ENCODE measurements at regions not wholly inside any gene's neighbourhood (a gene's known extent, or its start where the extent isn't known, plus 50 kb on each side); places are given as distances from the start of the nearest gene placed in this dataset.

DNA sequence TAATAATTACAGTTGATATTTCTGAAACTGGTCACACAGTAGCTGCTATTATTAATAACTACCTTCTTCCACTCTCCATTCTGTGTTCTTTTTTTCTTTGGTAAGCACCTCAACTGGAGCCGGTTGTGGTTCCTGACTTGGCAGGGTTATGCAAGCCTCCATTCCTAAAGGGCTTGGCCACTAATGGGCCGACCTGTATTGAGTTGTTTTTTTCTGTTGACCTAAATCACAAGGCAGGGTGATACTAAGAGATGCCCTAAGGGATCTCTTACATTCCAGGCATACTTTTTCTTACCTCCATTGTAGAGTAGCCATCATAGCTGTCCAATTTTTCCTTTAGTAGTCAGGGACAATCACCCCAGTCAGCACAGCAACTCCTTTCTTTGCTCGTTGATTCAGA, 1295.8 kb upstream of the ADGRL3 start:
- Histone ChIP-seq H3T11ph (ENCODE audit: low read length) (no peak overlapping the region), H2AFZ (ENCODE audit: low read length) (no peak overlapping the region), H3K27ac (ENCODE audit: insufficient read length, low read depth, low read length) (no peak overlapping the region), H2BK20ac (ENCODE audit: low read depth, low read length, poor library complexity, severe bottlenecking) (no peak overlapping the region), H3K79me1 (ENCODE audit: insufficient read depth, low read depth, low read length, poor library complexity, severe bottlenecking) (no peaks in the 10 kb centered on the region), H3K14ac (ENCODE audit: insufficient read depth, low read length) (no peak overlapping the region), H3K18ac (ENCODE audit: insufficient read length, low read depth, low read length) (no peak overlapping the region), H2BK120ac (ENCODE audit: low read depth, low read length, poor library complexity, severe bottlenecking) (no peak overlapping the region), H3K79me2 (ENCODE audit: insufficient read depth, low read length) (no peaks in the 10 kb centered on the region), H3K9me3 (ENCODE audit: control insufficient read depth, low read depth, low read length) (no peaks in the 10 kb centered on the region), H4K8ac (replicated peaks; ENCODE audit: insufficient read length, low read depth, low read length) (no peak overlapping the region), H3K27me3 (ENCODE audit: insufficient read depth, low read length) (no peaks in the 10 kb centered on the region), H4K20me1 (ENCODE audit: control insufficient read depth, insufficient read depth, insufficient read length) (no peaks in the 10 kb centered on the region), H2BK5ac (ENCODE audit: insufficient read length, low read length) (no peak overlapping the region), H4K5ac (ENCODE audit: insufficient read length, low read depth, low read length) (no peak overlapping the region), H2AK5ac (ENCODE audit: insufficient read length, low read length) (no peak overlapping the region), H2BK12ac (ENCODE audit: insufficient read length, low read depth, low read length) (no peak overlapping the region), H2BK15ac (ENCODE audit: low read depth, low read length) (no peak overlapping the region), H3K4ac (ENCODE audit: low read depth, low read length) (no peak overlapping the region), H3K9ac (ENCODE audit: extremely low read depth, insufficient read length, low read length) (no peak overlapping the region), H3K4me1 (ENCODE audit: insufficient read depth, low read length) (no peaks in the 10 kb centered on the region), H3K4me2 (ENCODE audit: insufficient read depth, insufficient read length, low read length) (no peak overlapping the region), H3K23ac (ENCODE audit: insufficient read length, low read depth, low read length) (no peak overlapping the region), H3K56ac (ENCODE audit: insufficient read length, low read depth, low read length) (no peak overlapping the region), H4K91ac (ENCODE audit: insufficient read length, low read depth, low read length) (no peak overlapping the region), H3K23me2 (ENCODE audit: insufficient read length, low read depth, low read length, poor library complexity, severe bottlenecking) (no peaks in the 10 kb centered on the region)
- TF ChIP-seq, protein P1, sequence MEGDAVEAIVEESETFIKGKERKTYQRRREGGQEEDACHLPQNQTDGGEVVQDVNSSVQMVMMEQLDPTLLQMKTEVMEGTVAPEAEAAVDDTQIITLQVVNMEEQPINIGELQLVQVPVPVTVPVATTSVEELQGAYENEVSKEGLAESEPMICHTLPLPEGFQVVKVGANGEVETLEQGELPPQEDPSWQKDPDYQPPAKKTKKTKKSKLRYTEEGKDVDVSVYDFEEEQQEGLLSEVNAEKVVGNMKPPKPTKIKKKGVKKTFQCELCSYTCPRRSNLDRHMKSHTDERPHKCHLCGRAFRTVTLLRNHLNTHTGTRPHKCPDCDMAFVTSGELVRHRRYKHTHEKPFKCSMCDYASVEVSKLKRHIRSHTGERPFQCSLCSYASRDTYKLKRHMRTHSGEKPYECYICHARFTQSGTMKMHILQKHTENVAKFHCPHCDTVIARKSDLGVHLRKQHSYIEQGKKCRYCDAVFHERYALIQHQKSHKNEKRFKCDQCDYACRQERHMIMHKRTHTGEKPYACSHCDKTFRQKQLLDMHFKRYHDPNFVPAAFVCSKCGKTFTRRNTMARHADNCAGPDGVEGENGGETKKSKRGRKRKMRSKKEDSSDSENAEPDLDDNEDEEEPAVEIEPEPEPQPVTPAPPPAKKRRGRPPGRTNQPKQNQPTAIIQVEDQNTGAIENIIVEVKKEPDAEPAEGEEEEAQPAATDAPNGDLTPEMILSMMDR (conservative IDR thresholded peaks at IDR 0.05), result no peak
- Mint-ChIP-seq H3K4me1 (peaks cover 6 to 11% of the 10 kb centered on the region in 2 experiments; a peak in 3 of 4 replicates), H3K27me3 (ENCODE audit: low read depth) (no peaks in the 10 kb centered on the region), H3K4me3 (no peak overlapping the region), H3K27ac (no peak overlapping the region), H3K36me3 (ENCODE audit: insufficient read depth in 1 of 3, low read depth in 3 of 3) (no peaks in the 10 kb centered on the region), H3K9me3 (no peaks in the 10 kb centered on the region; a peak in 1 of 5 replicates)
- no CpG with 5 or more reads among the region's 3 CpGs for WGBS (ENCODE audit: extremely low coverage, insufficient read length, low lambda C conversion rate)
- no peak for DNase-seq

Data from H9 (cell line).